HG03558 (cell line): ENCODE measurements at regions not wholly inside any gene's neighbourhood (a gene's known extent, or its start where the extent isn't known, plus 50 kb on each side); places are given as distances from the start of the nearest gene placed in this dataset.

Experiments
- ATAC-seq: cut with Tn5 transposase; IDR thresholded peaks from one replicate; pipeline ENCODE4 v1.9.1; 2021; ENCODE audit warnings: moderate number of reproducible peaks; ENCODE audit not compliant: unreplicated experiment; ENCODE audit errors: extremely low read depth

- no peak for ATAC-seq
Measured at GRCh38 chr9:86766511-86766910, 180.8 kb downstream of the GAS1 start.

- no peak for ATAC-seq
Measured at GRCh38 chr9:86765746-86766430, 181.4 kb downstream of the GAS1 start.

- ATAC-seq, result no peak
Measured at GRCh38 chr9:86764671-86765343, 182.5 kb downstream of the GAS1 start.

- ATAC-seq, result no peak
Measured at GRCh38 chr9:86764221-86764624, 183.1 kb downstream of the GAS1 start.

DNA sequence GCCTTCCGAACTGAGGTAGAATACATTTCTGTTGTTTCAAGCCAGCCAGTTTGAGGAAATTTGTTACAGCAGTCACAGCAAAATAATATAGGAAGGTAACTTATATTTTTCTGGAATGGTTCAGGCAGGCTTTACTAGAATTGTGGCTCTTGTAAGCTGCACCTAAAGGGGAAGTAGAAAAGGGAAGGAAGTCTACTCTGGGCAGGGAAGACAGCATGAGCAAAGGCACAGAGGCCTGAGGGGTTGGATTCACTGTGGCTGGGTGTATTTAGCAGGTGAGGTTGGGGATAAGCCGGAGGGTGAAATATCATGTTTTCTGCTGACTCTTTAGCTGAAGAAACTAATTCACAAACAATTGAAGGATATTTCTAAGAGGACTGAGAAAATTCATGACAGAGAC, 183.5 kb downstream of the GAS1 start:
- ATAC-seq, result no peak

- ATAC-seq, result no peak
Measured at GRCh38 chr9:86757382-86757720, 190.0 kb downstream of the GAS1 start.

- ATAC-seq, result no peak
Measured at GRCh38 chr9:86756576-86757381, 190.5 kb downstream of the GAS1 start.

- no peak for ATAC-seq
Measured at GRCh38 chr9:86755561-86755941, 191.8 kb downstream of the GAS1 start.

- ATAC-seq, result no peak
Measured at GRCh38 chr9:86754581-86755560, 192.4 kb downstream of the GAS1 start.

DNA sequence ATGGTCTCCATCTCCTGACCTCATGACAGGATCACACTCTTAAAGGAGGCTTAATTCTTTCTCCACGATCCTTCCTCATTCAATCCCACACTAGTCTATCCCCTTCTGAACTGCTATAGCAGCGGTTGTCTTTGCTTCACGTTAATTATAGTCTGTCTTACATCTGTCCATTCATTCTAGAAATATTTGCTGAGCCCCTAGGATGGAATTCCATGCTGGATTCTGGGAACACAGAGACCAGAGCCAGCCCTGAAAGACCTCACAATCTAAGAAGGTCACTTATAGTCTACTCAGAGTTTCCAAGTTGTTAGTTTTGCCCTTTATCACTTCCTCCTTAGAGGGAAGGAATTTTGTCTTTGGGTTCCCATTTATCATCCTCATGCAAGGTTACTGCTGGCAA, 193.5 kb downstream of the GAS1 start:
- no peak for ATAC-seq

- no peak for ATAC-seq
Measured at GRCh38 chr9:86752733-86753132, 194.6 kb downstream of the GAS1 start.

GRCh38 chr9:86751956-86752355, 195.3 kb downstream of the GAS1 start:
- ATAC-seq, result no peak

- ATAC-seq, result no peak
Measured at GRCh38 chr9:86751207-86751606, 196.1 kb downstream of the GAS1 start.

GRCh38 chr9:86749894-86750255, 197.4 kb downstream of the GAS1 start:
- ATAC-seq, result no peak

DNA sequence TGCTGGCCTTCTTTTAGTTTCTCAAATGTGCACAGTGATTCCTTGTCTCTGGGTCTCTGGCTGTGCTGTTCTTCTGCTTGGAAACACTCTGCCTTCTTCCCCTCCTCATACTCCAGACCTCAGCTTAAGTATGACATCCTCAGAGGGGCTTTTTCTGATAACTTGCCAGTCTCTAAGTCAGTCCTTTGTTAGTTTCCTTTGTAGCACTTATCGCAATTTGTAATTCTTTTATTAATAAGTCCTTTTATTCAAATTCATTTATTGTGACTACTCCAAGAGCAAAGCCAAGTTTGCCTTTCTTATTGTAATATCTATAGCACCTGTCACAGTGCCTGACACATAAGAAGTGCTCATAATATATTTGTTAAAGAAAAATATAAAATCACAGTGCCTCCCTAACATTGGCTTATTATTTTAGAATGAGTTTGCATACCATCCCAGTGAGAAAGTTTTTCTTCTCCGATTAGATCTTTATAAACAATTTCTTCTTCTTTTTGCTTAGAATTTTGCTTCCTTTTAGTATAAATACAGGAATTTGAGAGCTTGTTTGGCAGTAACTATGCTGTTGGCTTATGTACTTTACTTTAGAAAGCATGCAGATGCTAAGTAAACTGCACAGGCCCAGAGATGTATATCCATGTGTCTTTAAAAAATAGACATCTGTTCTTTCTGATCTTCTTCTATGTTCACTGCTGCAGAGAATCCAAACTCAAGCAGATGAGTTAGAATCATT, 198.0 kb downstream of the GAS1 start:
- no peak for ATAC-seq

DNA sequence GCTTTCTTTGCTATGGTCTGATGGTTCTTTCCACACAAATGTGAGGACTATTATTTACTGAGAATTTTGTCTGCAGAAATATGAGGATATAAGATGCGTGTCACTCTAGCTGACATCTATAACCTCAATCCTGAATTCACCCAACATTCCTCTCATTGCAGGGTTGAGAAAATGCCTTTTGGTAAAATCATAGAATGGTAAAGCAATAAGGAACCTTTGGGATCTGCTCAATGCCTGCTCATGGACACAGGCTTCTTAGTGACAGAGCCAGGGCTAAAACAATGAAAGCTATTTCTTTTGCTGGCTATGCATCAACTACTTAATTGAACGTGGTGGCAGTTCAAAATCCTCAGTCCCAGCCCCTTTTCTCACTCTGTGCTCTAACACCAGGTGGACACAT, 199.6 kb downstream of the GAS1 start:
- ATAC-seq, result no peak

GRCh38 chr9:86741311-86742208, 205.7 kb downstream of the GAS1 start:
- ATAC-seq, result no peak

GRCh38 chr9:86735772-86736458, 211.4 kb downstream of the GAS1 start:
- ATAC-seq, result no peak
